ENCODE measurements at regions not wholly inside any gene's neighbourhood (a gene's known extent, or its start where the extent isn't known, plus 50 kb on each side); places are given as distances from the start of the nearest gene placed in this dataset.

GRCh38 chr13:29689548-29689947 is 94.1 kb upstream of the SLC7A1 start:
- peaks cover 8% of the 10 kb centered on the region for H3K4me1 Mint-ChIP-seq (ENCODE audit: low read depth, unreplicated experiment)
- CTCF ChIA-PET = no interaction called here
- intact Hi-C loops (cut with micrococcal nuclease; ENCODE audit: unreplicated experiment) = no loop called here
- no peaks in the 10 kb centered on the region for H3K27me3 Mint-ChIP-seq (ENCODE audit: unreplicated experiment)
- DNase-seq = no peak
- BruUV-seq (replicated peaks) = no TSS peak
- no peak overlapping the region for H3K4me3 Mint-ChIP-seq (ENCODE audit: low read depth, unreplicated experiment)
- no peaks in the 10 kb centered on the region for H3K36me3 Mint-ChIP-seq (ENCODE audit: insufficient read depth, unreplicated experiment)
- H3K9me3 Mint-ChIP-seq (ENCODE audit: low read depth, unreplicated experiment) = no peaks in the 10 kb centered on the region
- no peak for TF ChIP-seq CTCF (IDR thresholded peaks at IDR 0.05; ENCODE audit: unreplicated experiment)
- H3K27ac Mint-ChIP-seq (ENCODE audit: unreplicated experiment) = no peak overlapping the region

- CTCF ChIA-PET = no interaction called here
- intact Hi-C loops (cut with micrococcal nuclease; ENCODE audit: unreplicated experiment) = no loop called here
- no peak for DNase-seq
- H3K27ac Mint-ChIP-seq (ENCODE audit: unreplicated experiment) = no peak overlapping the region
- no peaks in the 10 kb centered on the region for H3K36me3 Mint-ChIP-seq (ENCODE audit: insufficient read depth, unreplicated experiment)
- H3K4me3 Mint-ChIP-seq (ENCODE audit: low read depth, unreplicated experiment) = no peak overlapping the region
- no peak for TF ChIP-seq CTCF (IDR thresholded peaks at IDR 0.05; ENCODE audit: unreplicated experiment)
- no TSS peak for BruUV-seq (replicated peaks)
- no peaks in the 10 kb centered on the region for H3K27me3 Mint-ChIP-seq (ENCODE audit: unreplicated experiment)
- no peaks in the 10 kb centered on the region for H3K9me3 Mint-ChIP-seq (ENCODE audit: low read depth, unreplicated experiment)
- H3K4me1 Mint-ChIP-seq (ENCODE audit: low read depth, unreplicated experiment) = peaks cover 8% of the 10 kb centered on the region
Observed at GRCh38 chr13:29688193-29688592, 92.7 kb upstream of the SLC7A1 start.

- Mint-ChIP-seq H3K4me1 (ENCODE audit: low read depth, unreplicated experiment) (peaks cover 4% of the 10 kb centered on the region), H3K36me3 (ENCODE audit: insufficient read depth, unreplicated experiment) (no peaks in the 10 kb centered on the region), H3K9me3 (ENCODE audit: low read depth, unreplicated experiment) (no peaks in the 10 kb centered on the region), H3K27me3 (ENCODE audit: unreplicated experiment) (peaks cover 29% of the 10 kb centered on the region), H3K27ac (ENCODE audit: unreplicated experiment) (no peak overlapping the region), H3K4me3 (ENCODE audit: low read depth, unreplicated experiment) (no peak overlapping the region)
- DNase-seq = no peak
- CTCF ChIA-PET = no interaction called here
- no TSS peak for BruUV-seq (replicated peaks)
- no peak for TF ChIP-seq CTCF (IDR thresholded peaks at IDR 0.05; ENCODE audit: unreplicated experiment)
- intact Hi-C loops (cut with micrococcal nuclease; ENCODE audit: unreplicated experiment) = no loop called here
Observed at GRCh38 chr13:29684441-29684840, 89.0 kb upstream of the SLC7A1 start.

- DNase-seq = no peak
- Mint-ChIP-seq H3K27ac (ENCODE audit: unreplicated experiment) (no peak overlapping the region), H3K9me3 (ENCODE audit: low read depth, unreplicated experiment) (no peaks in the 10 kb centered on the region), H3K36me3 (ENCODE audit: insufficient read depth, unreplicated experiment) (no peaks in the 10 kb centered on the region), H3K27me3 (ENCODE audit: unreplicated experiment) (peaks cover 29% of the 10 kb centered on the region), H3K4me3 (ENCODE audit: low read depth, unreplicated experiment) (no peak overlapping the region), H3K4me1 (ENCODE audit: low read depth, unreplicated experiment) (no peaks in the 10 kb centered on the region)
- CTCF ChIA-PET = no interaction called here
- TF ChIP-seq CTCF (IDR thresholded peaks at IDR 0.05; ENCODE audit: unreplicated experiment) = no peak
- intact Hi-C loops (cut with micrococcal nuclease; ENCODE audit: unreplicated experiment) = no loop called here
- BruUV-seq (replicated peaks) = no TSS peak
Observed at GRCh38 chr13:29683041-29683440, 87.6 kb upstream of the SLC7A1 start.

- BruUV-seq (replicated peaks) = no TSS peak
- no peaks in the 10 kb centered on the region for H3K36me3 Mint-ChIP-seq (ENCODE audit: insufficient read depth, unreplicated experiment)
- no peaks in the 10 kb centered on the region for H3K4me1 Mint-ChIP-seq (ENCODE audit: low read depth, unreplicated experiment)
- H3K9me3 Mint-ChIP-seq (ENCODE audit: low read depth, unreplicated experiment) = no peaks in the 10 kb centered on the region
- peaks cover 29% of the 10 kb centered on the region for H3K27me3 Mint-ChIP-seq (ENCODE audit: unreplicated experiment)
- intact Hi-C loops (cut with micrococcal nuclease; ENCODE audit: unreplicated experiment) = no loop called here
- CTCF ChIA-PET = no interaction called here
- no peak overlapping the region for H3K4me3 Mint-ChIP-seq (ENCODE audit: low read depth, unreplicated experiment)
- TF ChIP-seq CTCF (IDR thresholded peaks at IDR 0.05; ENCODE audit: unreplicated experiment) = no peak
- DNase-seq = no peak
- no peak overlapping the region for H3K27ac Mint-ChIP-seq (ENCODE audit: unreplicated experiment)
Observed at GRCh38 chr13:29681864-29682263, 86.4 kb upstream of the SLC7A1 start.
